ENCODE measurements at regions not wholly inside any gene's neighbourhood (a gene's known extent, or its start where the extent isn't known, plus 50 kb on each side); places are given as distances from the start of the nearest gene placed in this dataset.

DNA sequence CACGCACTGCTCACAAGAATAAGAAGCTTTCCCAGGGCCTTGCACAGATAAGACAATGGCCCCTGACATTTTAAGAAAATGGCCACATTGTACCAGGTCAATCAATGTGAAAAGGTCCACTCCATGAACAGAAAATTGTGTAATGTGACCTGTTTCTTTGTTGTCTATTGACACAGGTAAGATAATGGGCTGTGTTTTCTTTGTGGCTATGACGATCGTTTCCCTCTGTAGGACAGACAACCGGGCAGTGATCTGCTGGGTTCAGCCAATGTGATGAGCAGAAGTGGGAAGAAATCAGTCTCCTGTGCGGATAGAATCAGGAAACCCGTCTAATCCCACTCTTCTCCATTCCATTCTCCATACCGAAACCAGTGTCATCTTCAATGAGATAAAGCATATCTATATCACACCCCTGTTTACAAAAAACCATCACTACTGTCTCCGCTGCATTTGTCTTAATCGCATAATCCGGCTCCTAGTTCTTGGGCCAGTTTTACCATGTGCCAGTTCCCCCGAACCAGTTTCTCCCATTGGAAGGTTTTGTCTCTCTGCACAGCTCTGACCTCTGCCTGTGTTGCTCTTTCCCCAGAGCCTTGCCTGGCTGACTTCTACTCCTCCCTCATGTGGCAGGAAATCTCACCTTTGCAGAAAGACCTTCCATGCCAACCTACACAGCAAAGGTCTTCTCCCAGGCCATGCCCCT lies 66.9 kb upstream of the ATF7IP2 start:
- TF ChIP-seq, protein P1, sequence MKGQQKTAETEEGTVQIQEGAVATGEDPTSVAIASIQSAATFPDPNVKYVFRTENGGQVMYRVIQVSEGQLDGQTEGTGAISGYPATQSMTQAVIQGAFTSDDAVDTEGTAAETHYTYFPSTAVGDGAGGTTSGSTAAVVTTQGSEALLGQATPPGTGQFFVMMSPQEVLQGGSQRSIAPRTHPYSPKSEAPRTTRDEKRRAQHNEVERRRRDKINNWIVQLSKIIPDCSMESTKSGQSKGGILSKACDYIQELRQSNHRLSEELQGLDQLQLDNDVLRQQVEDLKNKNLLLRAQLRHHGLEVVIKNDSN (IDR thresholded peaks at IDR 0.05; ENCODE audit: borderline replicate concordance, low read depth), result no peak
- no peak for TF ChIP-seq CHD2 (IDR thresholded peaks at IDR 0.05; ENCODE audit: low read length, partially characterized antibody)
- TF ChIP-seq POLR2AphosphoS5 (IDR thresholded peaks at IDR 0.05; ENCODE audit: low read depth, low read length), result no peak
- TF ChIP-seq JUND (IDR thresholded peaks at IDR 0.05), result no peak
- no peak for TF ChIP-seq EZH2phosphoT487 (IDR thresholded peaks at IDR 0.05; ENCODE audit: borderline replicate concordance, low read depth)
- TF ChIP-seq, protein P2, sequence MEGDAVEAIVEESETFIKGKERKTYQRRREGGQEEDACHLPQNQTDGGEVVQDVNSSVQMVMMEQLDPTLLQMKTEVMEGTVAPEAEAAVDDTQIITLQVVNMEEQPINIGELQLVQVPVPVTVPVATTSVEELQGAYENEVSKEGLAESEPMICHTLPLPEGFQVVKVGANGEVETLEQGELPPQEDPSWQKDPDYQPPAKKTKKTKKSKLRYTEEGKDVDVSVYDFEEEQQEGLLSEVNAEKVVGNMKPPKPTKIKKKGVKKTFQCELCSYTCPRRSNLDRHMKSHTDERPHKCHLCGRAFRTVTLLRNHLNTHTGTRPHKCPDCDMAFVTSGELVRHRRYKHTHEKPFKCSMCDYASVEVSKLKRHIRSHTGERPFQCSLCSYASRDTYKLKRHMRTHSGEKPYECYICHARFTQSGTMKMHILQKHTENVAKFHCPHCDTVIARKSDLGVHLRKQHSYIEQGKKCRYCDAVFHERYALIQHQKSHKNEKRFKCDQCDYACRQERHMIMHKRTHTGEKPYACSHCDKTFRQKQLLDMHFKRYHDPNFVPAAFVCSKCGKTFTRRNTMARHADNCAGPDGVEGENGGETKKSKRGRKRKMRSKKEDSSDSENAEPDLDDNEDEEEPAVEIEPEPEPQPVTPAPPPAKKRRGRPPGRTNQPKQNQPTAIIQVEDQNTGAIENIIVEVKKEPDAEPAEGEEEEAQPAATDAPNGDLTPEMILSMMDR (IDR thresholded peaks at IDR 0.05), result no peak
- no peak for TF ChIP-seq NFIC (IDR thresholded peaks at IDR 0.05; ENCODE audit: borderline replicate concordance)
- TF ChIP-seq, protein P3, sequence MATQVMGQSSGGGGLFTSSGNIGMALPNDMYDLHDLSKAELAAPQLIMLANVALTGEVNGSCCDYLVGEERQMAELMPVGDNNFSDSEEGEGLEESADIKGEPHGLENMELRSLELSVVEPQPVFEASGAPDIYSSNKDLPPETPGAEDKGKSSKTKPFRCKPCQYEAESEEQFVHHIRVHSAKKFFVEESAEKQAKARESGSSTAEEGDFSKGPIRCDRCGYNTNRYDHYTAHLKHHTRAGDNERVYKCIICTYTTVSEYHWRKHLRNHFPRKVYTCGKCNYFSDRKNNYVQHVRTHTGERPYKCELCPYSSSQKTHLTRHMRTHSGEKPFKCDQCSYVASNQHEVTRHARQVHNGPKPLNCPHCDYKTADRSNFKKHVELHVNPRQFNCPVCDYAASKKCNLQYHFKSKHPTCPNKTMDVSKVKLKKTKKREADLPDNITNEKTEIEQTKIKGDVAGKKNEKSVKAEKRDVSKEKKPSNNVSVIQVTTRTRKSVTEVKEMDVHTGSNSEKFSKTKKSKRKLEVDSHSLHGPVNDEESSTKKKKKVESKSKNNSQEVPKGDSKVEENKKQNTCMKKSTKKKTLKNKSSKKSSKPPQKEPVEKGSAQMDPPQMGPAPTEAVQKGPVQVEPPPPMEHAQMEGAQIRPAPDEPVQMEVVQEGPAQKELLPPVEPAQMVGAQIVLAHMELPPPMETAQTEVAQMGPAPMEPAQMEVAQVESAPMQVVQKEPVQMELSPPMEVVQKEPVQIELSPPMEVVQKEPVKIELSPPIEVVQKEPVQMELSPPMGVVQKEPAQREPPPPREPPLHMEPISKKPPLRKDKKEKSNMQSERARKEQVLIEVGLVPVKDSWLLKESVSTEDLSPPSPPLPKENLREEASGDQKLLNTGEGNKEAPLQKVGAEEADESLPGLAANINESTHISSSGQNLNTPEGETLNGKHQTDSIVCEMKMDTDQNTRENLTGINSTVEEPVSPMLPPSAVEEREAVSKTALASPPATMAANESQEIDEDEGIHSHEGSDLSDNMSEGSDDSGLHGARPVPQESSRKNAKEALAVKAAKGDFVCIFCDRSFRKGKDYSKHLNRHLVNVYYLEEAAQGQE (IDR thresholded peaks at IDR 0.05; ENCODE audit: low read depth, low read length), result no peak
- no peak for TF ChIP-seq TEAD4 (IDR thresholded peaks at IDR 0.05; ENCODE audit: borderline replicate concordance, insufficient read depth)
- no peak for TF ChIP-seq TCF12 (IDR thresholded peaks at IDR 0.05)
- TF ChIP-seq TAF1 (IDR thresholded peaks at IDR 0.05; ENCODE audit: borderline replicate concordance, low read depth, low read length), result no peak
